ENCODE measurements at regions not wholly inside any gene's neighbourhood (a gene's known extent, or its start where the extent isn't known, plus 50 kb on each side); places are given as distances from the start of the nearest gene placed in this dataset.

GRCh38 chr11:71383461-71383860, 64.7 kb downstream of the DHCR7 start:
- no peaks in the 10 kb centered on the region for H3K4me1 ChIP-seq
- TF ChIP-seq POLR2A (IDR thresholded peaks at IDR 0.05) = no peak
- intact Hi-C loops (cut with DNase I; ENCODE audit: low total_unique reads) (no loop called here), in situ Hi-C loops (cut with MboI; ENCODE audit: low sequenced_read_pairs in 4 of 4) (no loop called here)
- H3K4me3 ChIP-seq = no peak overlapping the region
- H3K36me3 ChIP-seq = no peaks in the 10 kb centered on the region
- DNase-seq (no peak), ATAC-seq (no peak)
- no peak overlapping the region for H3K27ac ChIP-seq
- H3K27me3 ChIP-seq = peaks cover 0 to 8% (median 0%) of the 10 kb centered on the region in 3 donors
- H3K9me3 ChIP-seq = no peaks in the 10 kb centered on the region

GRCh38 chr11:71381781-71382505, 66.2 kb downstream of the DHCR7 start:
- Histone ChIP-seq H3K4me1 (no peaks in the 10 kb centered on the region), H3K4me3 (no peak overlapping the region), H3K36me3 (no peaks in the 10 kb centered on the region), H3K27ac (no peak overlapping the region), H3K27me3 (peaks cover 0 to 4% (median 0%) of the 10 kb centered on the region in 3 donors), H3K9me3 (no peaks in the 10 kb centered on the region)
- intact Hi-C loops (cut with DNase I; ENCODE audit: low total_unique reads) = no loop called here
- ATAC-seq (no peak), DNase-seq (no peak)
- in situ Hi-C loops (cut with MboI; ENCODE audit: low sequenced_read_pairs in 4 of 4) = no loop called here
- no peak for TF ChIP-seq POLR2A (IDR thresholded peaks at IDR 0.05)
- TF ChIP-seq CTCF (IDR thresholded peaks at IDR 0.05 in 4 of 5, conservative IDR thresholded peaks at IDR 0.05 in 1 of 5) = no peak

DNA sequence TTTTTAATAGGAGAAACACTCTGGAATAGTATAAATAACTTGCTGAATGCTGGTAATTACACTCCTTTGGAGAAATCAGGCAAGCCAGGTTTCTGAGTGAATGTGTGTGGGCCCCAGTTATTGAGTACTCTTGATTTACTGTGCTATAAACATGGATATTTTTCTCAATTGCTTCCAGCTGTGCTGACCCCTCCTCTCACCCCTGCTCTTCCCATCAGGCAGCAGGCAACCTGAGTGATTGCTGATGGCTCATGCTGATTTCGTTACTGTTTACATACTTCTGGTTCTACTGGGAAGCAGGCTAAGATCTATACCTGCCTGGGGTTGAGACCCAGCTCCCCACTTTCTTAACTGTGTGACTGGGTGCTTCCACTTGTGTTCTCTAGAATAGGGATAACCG, 68.5 kb downstream of the DHCR7 start:
- peaks cover 0 to 3% (median 0%) of the 10 kb centered on the region in 3 donors for H3K27me3 ChIP-seq
- no peaks in the 10 kb centered on the region for H3K36me3 ChIP-seq
- H3K9me3 ChIP-seq = no peaks in the 10 kb centered on the region
- H3K4me3 ChIP-seq = no peak overlapping the region
- no peak overlapping the region for H3K27ac ChIP-seq
- no peaks in the 10 kb centered on the region for H3K4me1 ChIP-seq
- in situ Hi-C loops (cut with MboI; ENCODE audit: low sequenced_read_pairs in 4 of 4) (no loop called here), intact Hi-C loops (cut with DNase I; ENCODE audit: low total_unique reads) (no loop called here)
- ATAC-seq (no peak), DNase-seq (no peak)
- TF ChIP-seq POLR2A (IDR thresholded peaks at IDR 0.05) = no peak
- TF ChIP-seq CTCF (IDR thresholded peaks at IDR 0.05 in 4 of 5, conservative IDR thresholded peaks at IDR 0.05 in 1 of 5) = no peak

DNA sequence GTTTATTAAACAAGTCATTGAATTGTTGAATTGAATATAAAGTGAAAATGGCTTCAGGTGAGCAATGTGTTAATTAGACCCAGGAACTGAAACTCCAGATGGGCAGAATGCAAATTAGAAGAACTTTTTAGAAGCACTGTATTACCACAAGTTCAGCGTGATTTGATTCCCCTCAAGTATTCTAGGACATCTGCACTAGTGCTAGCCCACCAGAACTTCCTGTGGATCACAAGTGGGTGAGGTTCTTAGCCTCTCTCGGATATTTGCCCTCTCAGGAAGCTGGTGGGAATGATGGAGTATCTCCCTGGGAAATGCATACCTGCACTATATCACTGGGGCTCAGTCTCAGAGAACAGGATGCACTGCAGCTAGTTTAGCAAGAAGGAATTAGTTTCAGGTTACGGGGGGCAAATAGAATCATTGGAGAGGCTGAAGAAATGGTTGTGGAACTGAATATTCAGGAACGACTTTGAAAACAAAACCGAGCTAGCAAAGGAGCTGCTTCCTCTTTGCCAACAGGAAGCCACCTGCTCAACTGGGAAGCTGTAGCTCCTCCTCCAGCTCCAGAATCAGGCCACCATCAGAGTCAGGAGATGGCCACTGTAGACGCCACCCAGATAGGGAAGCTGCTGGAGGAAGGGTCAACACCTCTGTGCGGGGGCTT, 74.3 kb downstream of the DHCR7 start:
- DNase-seq (no peak), ATAC-seq (no peak)
- Histone ChIP-seq H3K36me3 (no peaks in the 10 kb centered on the region), H3K9me3 (no peaks in the 10 kb centered on the region), H3K27ac (no peak overlapping the region), H3K4me1 (no peaks in the 10 kb centered on the region), H3K4me3 (no peak overlapping the region), H3K27me3 (peaks cover 0 to 3% (median 0%) of the 10 kb centered on the region in 3 donors)
- TF ChIP-seq CTCF (IDR thresholded peaks at IDR 0.05 in 4 of 5, conservative IDR thresholded peaks at IDR 0.05 in 1 of 5) (no peak), POLR2A (IDR thresholded peaks at IDR 0.05) (no peak)
- in situ Hi-C loops (cut with MboI; ENCODE audit: low sequenced_read_pairs in 4 of 4) = no loop called here
- intact Hi-C loops (cut with DNase I; ENCODE audit: low total_unique reads) = no loop called here
